ENCODE measurements at regions not wholly inside any gene's neighbourhood (a gene's known extent, or its start where the extent isn't known, plus 50 kb on each side); places are given as distances from the start of the nearest gene placed in this dataset.

GRCh38 chr12:124497658-124498057 is 69.8 kb downstream of the NCOR2 start:
- H3K9me2 ChIP-seq (replicated peaks; ENCODE audit: low read depth, low read length) = no peaks in the 10 kb centered on the region
- TF ChIP-seq, protein P1, sequence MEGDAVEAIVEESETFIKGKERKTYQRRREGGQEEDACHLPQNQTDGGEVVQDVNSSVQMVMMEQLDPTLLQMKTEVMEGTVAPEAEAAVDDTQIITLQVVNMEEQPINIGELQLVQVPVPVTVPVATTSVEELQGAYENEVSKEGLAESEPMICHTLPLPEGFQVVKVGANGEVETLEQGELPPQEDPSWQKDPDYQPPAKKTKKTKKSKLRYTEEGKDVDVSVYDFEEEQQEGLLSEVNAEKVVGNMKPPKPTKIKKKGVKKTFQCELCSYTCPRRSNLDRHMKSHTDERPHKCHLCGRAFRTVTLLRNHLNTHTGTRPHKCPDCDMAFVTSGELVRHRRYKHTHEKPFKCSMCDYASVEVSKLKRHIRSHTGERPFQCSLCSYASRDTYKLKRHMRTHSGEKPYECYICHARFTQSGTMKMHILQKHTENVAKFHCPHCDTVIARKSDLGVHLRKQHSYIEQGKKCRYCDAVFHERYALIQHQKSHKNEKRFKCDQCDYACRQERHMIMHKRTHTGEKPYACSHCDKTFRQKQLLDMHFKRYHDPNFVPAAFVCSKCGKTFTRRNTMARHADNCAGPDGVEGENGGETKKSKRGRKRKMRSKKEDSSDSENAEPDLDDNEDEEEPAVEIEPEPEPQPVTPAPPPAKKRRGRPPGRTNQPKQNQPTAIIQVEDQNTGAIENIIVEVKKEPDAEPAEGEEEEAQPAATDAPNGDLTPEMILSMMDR (conservative IDR thresholded peaks at IDR 0.05; ENCODE audit: low read length) = no peak
- TF ChIP-seq EZH2phosphoT487 (IDR thresholded peaks at IDR 0.05; ENCODE audit: borderline replicate concordance) = no peak
- no peak overlapping the region for H3K4me2 ChIP-seq (ENCODE audit: low read depth, low read length, poor library complexity, severe bottlenecking)
- H4K20me1 ChIP-seq (ENCODE audit: insufficient read depth, low read length, poor library complexity, severe bottlenecking) = peaks cover 41% of the 10 kb centered on the region
- peaks cover 12% of the 10 kb centered on the region for H3K4me1 ChIP-seq (ENCODE audit: insufficient read depth, low read length, poor library complexity, severe bottlenecking)
- H3K36me3 ChIP-seq (ENCODE audit: insufficient read depth, low read length) = peaks cover 16% of the 10 kb centered on the region; the same call in 1 of the 2 replicates
- H2AFZ ChIP-seq (ENCODE audit: low read length) = no peak overlapping the region
- no peaks in the 10 kb centered on the region for H3F3A ChIP-seq (ENCODE audit: low read depth)
- peaks cover 81% of the 10 kb centered on the region for H3K79me2 ChIP-seq (ENCODE audit: insufficient read depth, low read length)
- no peaks in the 10 kb centered on the region for H3K27me3 ChIP-seq (ENCODE audit: insufficient read depth, low read length, poor library complexity, severe bottlenecking)
- H3K9ac ChIP-seq (ENCODE audit: low read depth, low read length, poor library complexity, severe bottlenecking) = no peak overlapping the region
- no peaks in the 10 kb centered on the region for H3K9me3 ChIP-seq (ENCODE audit: insufficient read depth, low read depth, low read length)
- H3K4me3 ChIP-seq (ENCODE audit: low read length, poor library complexity, severe bottlenecking) = no peak overlapping the region

GRCh38 chr12:124497039-124497438 is 70.4 kb downstream of the NCOR2 start:
- Histone ChIP-seq H3F3A (ENCODE audit: low read depth) (no peaks in the 10 kb centered on the region), H3K79me2 (ENCODE audit: insufficient read depth, low read length) (peaks cover 77% of the 10 kb centered on the region), H3K9me2 (replicated peaks; ENCODE audit: low read depth, low read length) (no peaks in the 10 kb centered on the region), H3K36me3 (ENCODE audit: insufficient read depth, low read length) (peaks cover 20% of the 10 kb centered on the region; the same call in 1 of the 2 replicates), H4K20me1 (ENCODE audit: insufficient read depth, low read length, poor library complexity, severe bottlenecking) (peaks cover 41% of the 10 kb centered on the region), H3K4me2 (ENCODE audit: low read depth, low read length, poor library complexity, severe bottlenecking) (no peak overlapping the region), H3K4me1 (ENCODE audit: insufficient read depth, low read length, poor library complexity, severe bottlenecking) (peaks cover 12% of the 10 kb centered on the region), H3K9ac (ENCODE audit: low read depth, low read length, poor library complexity, severe bottlenecking) (no peak overlapping the region), H3K4me3 (ENCODE audit: low read length, poor library complexity, severe bottlenecking) (no peak overlapping the region), H3K9me3 (ENCODE audit: insufficient read depth, low read depth, low read length) (no peaks in the 10 kb centered on the region), H2AFZ (ENCODE audit: low read length) (no peak overlapping the region), H3K27me3 (ENCODE audit: insufficient read depth, low read length, poor library complexity, severe bottlenecking) (no peaks in the 10 kb centered on the region)
- no peak for TF ChIP-seq EZH2phosphoT487 (IDR thresholded peaks at IDR 0.05; ENCODE audit: borderline replicate concordance)
- TF ChIP-seq, protein P1 (conservative IDR thresholded peaks at IDR 0.05; ENCODE audit: low read length) = no peak

DNA sequence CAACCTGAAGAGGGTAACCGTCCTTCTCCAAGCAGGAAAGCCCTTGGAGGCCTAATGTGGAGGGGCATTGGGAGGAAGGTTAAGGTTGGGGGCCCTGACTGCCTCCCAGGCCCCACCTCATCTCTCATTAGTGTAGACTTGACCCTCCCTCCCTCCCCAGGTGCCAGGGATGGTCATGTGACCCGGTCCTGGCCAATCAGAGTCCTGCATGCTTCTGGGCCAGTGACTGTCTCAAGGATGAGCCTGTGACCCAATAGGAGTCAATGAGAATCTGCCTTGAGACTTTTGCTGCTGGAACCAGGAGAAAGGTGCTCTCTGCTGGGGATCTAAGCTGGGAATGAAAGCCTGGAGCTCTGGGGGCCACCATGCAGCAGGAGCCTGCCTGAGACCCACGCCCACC is 70.8 kb downstream of the NCOR2 start:
- peaks cover 24% of the 10 kb centered on the region; the same call in 1 of the 2 replicates for H3K36me3 ChIP-seq (ENCODE audit: insufficient read depth, low read length)
- H3K4me3 ChIP-seq (ENCODE audit: low read length, poor library complexity, severe bottlenecking) = no peak overlapping the region
- H3K4me1 ChIP-seq (ENCODE audit: insufficient read depth, low read length, poor library complexity, severe bottlenecking) = peaks cover 12% of the 10 kb centered on the region
- TF ChIP-seq EZH2phosphoT487 (IDR thresholded peaks at IDR 0.05; ENCODE audit: borderline replicate concordance) = no peak
- TF ChIP-seq, protein P1 (conservative IDR thresholded peaks at IDR 0.05; ENCODE audit: low read length) = no peak
- no peak overlapping the region for H2AFZ ChIP-seq (ENCODE audit: low read length)
- no peak overlapping the region for H3K4me2 ChIP-seq (ENCODE audit: low read depth, low read length, poor library complexity, severe bottlenecking)
- H4K20me1 ChIP-seq (ENCODE audit: insufficient read depth, low read length, poor library complexity, severe bottlenecking) = peaks cover 39% of the 10 kb centered on the region
- peaks cover 73% of the 10 kb centered on the region for H3K79me2 ChIP-seq (ENCODE audit: insufficient read depth, low read length)
- H3K27me3 ChIP-seq (ENCODE audit: insufficient read depth, low read length, poor library complexity, severe bottlenecking) = no peaks in the 10 kb centered on the region
- no peaks in the 10 kb centered on the region for H3K9me2 ChIP-seq (replicated peaks; ENCODE audit: low read depth, low read length)
- no peak overlapping the region for H3K9ac ChIP-seq (ENCODE audit: low read depth, low read length, poor library complexity, severe bottlenecking)
- H3F3A ChIP-seq (ENCODE audit: low read depth) = no peaks in the 10 kb centered on the region
- H3K9me3 ChIP-seq (ENCODE audit: insufficient read depth, low read depth, low read length) = no peaks in the 10 kb centered on the region

Data from Loucy (cell line).